Thoracic aorta (tissue), 2 donors: ENCODE measurements at regions not wholly inside any gene's neighbourhood (a gene's known extent, or its start where the extent isn't known, plus 50 kb on each side); places are given as distances from the start of the nearest gene placed in this dataset.

Experiments used
- ATAC-seq: fragments of 150-250 bp; one replicate; pipeline ENCODE4 v1.8.0; 2017; ENCODE audit warnings: low read depth; ENCODE audit not compliant: insufficient number of reproducible peaks, low FRiP score
- DNase-seq: peaks from one replicate; pipeline ENCODE4 v3.0.0-alpha.2; 2020; ENCODE audit warnings: low spot score
- H3K27ac ChIP-seq, 2 donors: fragments of 200-600 bp; sonication (generic); 1 replicate in 1 of 2; 2 replicates in 1 of 2; pipeline ENCODE4 v1.5.1; 2016; ENCODE audit warnings: mild to moderate bottlenecking in 2 of 2, moderate library complexity in 2 of 2
- H3K27me3 ChIP-seq: fragments of 200-600 bp; sonication (generic); replicated peaks from 2 replicates; pipeline ENCODE4 v1.6.0; 2016; ENCODE audit warnings: mild to moderate bottlenecking; ENCODE audit not compliant: insufficient read depth
- H3K36me3 ChIP-seq: fragments of 200-600 bp; sonication (generic); one replicate; pipeline ENCODE4 v1.5.1; 2016
- H3K4me1 ChIP-seq, 2 donors: fragments of 200-600 bp; sonication (generic); 1 replicate in 1 of 2; 2 replicates in 1 of 2; pipeline versions ENCODE4 v1.5.1 to v1.6.0; 2016; ENCODE audit warnings: low read depth in 2 of 2, mild to moderate bottlenecking in 1 of 2; ENCODE audit not compliant: control insufficient read depth in 1 of 2
- H3K4me3 ChIP-seq: fragments of 200-600 bp; sonication (generic); 2 replicates; pipeline ENCODE4 v1.5.1; 2016; ENCODE audit warnings: mild to moderate bottlenecking
- H3K9me3 ChIP-seq: fragments of 200-600 bp; sonication (generic); 2 replicates; pipeline ENCODE4 v1.5.1; 2016
- TF ChIP-seq, protein P1 (sequence below): fragments of 200-600 bp; sonication (generic); IDR thresholded peaks from one replicate; pipeline ENCODE4 v1.5.1; 2019; ENCODE audit warnings: antibody characterized with exemption

DNA sequence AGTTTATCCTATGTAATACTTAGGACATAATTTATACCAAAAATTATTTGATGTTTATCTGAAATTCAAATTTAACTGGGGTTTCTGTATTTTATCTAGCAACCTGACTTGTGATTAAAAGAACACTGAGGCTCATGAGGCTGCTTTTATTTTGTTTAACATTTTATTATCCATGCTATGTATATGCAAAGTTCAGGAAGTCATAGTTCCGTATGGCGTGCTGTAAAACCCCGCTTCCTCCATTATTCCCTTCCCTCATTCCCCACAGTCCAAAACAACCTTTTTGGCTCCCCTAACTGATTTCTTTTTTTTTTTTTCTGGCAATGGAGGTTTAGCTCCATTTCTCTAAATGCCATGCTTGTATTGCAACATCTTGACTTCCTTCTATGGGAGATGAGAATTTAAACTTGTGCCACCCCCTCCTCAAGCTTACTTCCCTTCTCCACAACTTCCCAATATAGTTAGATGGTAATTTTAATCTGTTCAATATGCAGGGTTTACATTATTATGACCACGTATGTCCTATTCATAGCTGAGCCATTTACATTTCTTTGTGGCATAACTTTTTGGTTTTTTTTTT, 138.0 kb upstream of the DNAH14 start:
- H3K4me3 ChIP-seq: no peak overlapping the region
- no peak for ATAC-seq
- no peaks in the 10 kb centered on the region for H3K4me1 ChIP-seq
- H3K27ac ChIP-seq: no peak overlapping the region
- no peaks in the 10 kb centered on the region for H3K36me3 ChIP-seq
- no peaks in the 10 kb centered on the region for H3K27me3 ChIP-seq
- no peak for DNase-seq
- TF ChIP-seq, protein P1, sequence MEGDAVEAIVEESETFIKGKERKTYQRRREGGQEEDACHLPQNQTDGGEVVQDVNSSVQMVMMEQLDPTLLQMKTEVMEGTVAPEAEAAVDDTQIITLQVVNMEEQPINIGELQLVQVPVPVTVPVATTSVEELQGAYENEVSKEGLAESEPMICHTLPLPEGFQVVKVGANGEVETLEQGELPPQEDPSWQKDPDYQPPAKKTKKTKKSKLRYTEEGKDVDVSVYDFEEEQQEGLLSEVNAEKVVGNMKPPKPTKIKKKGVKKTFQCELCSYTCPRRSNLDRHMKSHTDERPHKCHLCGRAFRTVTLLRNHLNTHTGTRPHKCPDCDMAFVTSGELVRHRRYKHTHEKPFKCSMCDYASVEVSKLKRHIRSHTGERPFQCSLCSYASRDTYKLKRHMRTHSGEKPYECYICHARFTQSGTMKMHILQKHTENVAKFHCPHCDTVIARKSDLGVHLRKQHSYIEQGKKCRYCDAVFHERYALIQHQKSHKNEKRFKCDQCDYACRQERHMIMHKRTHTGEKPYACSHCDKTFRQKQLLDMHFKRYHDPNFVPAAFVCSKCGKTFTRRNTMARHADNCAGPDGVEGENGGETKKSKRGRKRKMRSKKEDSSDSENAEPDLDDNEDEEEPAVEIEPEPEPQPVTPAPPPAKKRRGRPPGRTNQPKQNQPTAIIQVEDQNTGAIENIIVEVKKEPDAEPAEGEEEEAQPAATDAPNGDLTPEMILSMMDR: no peak
- no peaks in the 10 kb centered on the region for H3K9me3 ChIP-seq

DNA sequence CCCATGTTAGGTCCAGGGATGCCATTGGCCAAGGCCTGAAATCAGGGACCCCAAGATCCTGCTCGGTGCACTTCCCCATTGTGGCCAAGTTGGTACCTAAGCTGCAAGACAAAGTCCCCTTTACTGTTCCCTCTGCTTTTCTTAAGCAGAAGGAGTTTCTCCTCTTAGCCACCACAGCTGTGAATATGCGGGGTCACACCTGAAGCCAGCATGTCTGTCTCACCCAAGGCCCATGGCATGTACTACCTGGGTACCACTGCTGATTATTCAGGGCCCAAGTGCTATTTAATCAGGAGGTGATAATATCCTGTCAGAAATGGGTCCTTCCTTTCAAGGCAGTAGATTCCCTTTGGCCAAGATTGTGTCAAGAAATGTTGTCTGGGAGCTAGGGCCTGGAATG, 133.9 kb upstream of the DNAH14 start:
- ATAC-seq (no peak), DNase-seq (no peak)
- no peaks in the 10 kb centered on the region for H3K36me3 ChIP-seq
- H3K4me3 ChIP-seq: no peak overlapping the region
- no peaks in the 10 kb centered on the region for H3K27me3 ChIP-seq
- H3K9me3 ChIP-seq: no peaks in the 10 kb centered on the region
- no peak overlapping the region for H3K27ac ChIP-seq
- TF ChIP-seq, protein P1: no peak
- no peaks in the 10 kb centered on the region for H3K4me1 ChIP-seq

DNA sequence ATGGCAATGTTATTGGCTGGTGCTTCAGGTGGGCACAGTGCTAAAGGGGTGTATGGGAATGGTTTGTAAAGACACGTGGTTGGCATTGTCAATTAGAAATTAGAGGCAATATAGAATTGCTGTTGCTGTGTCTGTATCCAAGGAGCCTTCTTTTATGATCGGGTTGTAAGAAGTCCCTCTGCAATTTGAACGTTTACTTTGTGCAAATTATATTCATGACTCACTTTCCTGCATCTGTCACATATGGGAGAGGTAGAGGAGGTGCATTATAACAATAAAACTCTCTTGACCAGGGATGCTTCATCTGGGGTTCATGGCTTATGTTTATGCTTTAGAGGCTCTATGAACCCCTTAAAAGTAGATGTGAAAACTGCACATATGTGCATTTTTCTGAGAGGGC, 130.4 kb upstream of the DNAH14 start:
- ATAC-seq (no peak), DNase-seq (no peak)
- H3K36me3 ChIP-seq: no peaks in the 10 kb centered on the region
- H3K4me3 ChIP-seq: no peak overlapping the region
- no peak overlapping the region for H3K27ac ChIP-seq
- no peaks in the 10 kb centered on the region for H3K4me1 ChIP-seq
- no peaks in the 10 kb centered on the region for H3K9me3 ChIP-seq
- TF ChIP-seq, protein P1: no peak
- H3K27me3 ChIP-seq: no peaks in the 10 kb centered on the region

DNA sequence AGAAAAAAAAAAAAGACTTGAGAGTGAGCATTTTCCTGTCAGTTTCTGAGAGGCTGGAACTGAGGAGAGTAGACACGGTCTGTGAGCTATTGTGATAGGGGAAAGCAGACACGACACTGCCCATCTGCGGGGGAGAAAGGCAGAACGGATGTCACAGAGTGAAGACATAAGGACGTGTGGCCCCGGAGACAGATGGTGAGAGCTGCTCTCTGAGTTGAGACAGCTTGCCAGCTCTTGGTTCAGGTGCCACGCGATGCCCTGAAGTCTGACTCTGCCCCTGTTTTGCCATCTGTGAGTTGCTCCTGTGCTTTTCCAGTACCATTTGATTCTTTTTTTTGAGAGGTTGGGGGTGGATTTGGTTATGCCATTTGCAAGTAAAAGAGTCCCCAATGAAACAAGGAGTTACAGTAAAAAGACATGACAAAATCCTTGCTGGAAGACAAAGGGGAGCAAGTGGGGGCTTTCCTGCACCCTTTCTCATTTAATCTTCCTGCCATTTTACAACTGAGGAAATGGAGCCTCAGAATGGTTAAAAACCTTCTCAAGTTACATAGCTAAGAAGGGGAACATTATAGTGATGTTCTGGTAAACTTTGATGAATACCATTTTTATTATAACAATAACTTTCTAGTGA, 128.9 kb upstream of the DNAH14 start:
- TF ChIP-seq, protein P1: no peak
- Histone ChIP-seq H3K36me3 (no peaks in the 10 kb centered on the region), H3K27me3 (no peaks in the 10 kb centered on the region), H3K4me3 (no peak overlapping the region), H3K9me3 (no peaks in the 10 kb centered on the region), H3K27ac (no peak overlapping the region), H3K4me1 (no peaks in the 10 kb centered on the region)
- ATAC-seq (no peak), DNase-seq (no peak)

DNA sequence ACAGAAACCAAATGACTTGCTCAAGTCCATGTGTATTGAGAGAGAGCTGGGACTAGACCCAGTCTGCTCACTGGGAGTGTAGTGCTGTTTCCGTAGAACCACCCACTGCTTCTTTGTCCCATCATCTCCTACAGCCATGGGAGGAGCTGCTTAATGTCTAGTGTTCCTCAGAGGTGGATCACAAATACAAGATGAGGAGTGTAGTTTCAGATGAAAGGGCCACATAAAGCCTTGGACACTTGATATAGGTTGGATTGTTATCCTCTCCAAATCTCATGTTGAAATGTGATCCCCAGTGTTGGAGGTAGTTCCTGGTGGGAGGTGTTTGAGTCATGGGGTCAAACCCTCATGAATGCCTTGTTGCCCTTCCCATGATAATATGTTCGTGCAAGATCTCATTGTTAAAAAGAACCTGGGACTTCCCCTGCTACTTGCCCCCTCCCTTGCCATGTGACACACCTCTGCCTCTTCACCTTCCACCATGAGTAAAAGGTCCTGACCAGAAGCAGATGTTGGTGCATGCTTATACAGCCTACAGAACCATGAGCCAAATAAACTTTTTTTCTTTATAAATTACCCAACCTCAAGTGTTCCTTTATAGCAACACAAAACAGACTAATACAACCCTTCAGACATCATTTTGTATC, 127.5 kb upstream of the DNAH14 start:
- DNase-seq (no peak), ATAC-seq (no peak)
- TF ChIP-seq, protein P1: no peak
- Histone ChIP-seq H3K4me3 (no peak overlapping the region), H3K9me3 (no peaks in the 10 kb centered on the region), H3K27me3 (no peaks in the 10 kb centered on the region), H3K36me3 (no peaks in the 10 kb centered on the region), H3K4me1 (no peaks in the 10 kb centered on the region), H3K27ac (no peak overlapping the region)
